Heart right ventricle (tissue), 16 donors: ENCODE measurements at regions not wholly inside any gene's neighbourhood (a gene's known extent, or its start where the extent isn't known, plus 50 kb on each side); places are given as distances from the start of the nearest gene placed in this dataset.

ENCODE experiments used
- ATAC-seq, 8 donors: fragments of 200-7000 bp; cut with Tn5 transposase; one replicate each; pipeline ENCODE4 v1.9.1; 2020; ENCODE audit warnings: mild to moderate bottlenecking in 8 of 8, moderate library complexity in 8 of 8, moderate number of reproducible peaks in 1 of 8
- DNase-seq, 2 donors: peaks; one replicate each; pipeline ENCODE4 v3.0.0-alpha.2; 2020
- H3K27ac ChIP-seq, 10 donors: fragments of 200-600 bp; sonication (generic) in 2 of 10; one replicate each; pipeline versions ENCODE4 v1.5.0 to v1.8.0; 2020 to 2022; ENCODE audit warnings: mild to moderate bottlenecking in 3 of 10
- H3K27me3 ChIP-seq, 7 donors: fragments of 200-600 bp; one replicate each; pipeline ENCODE4 v1.8.0; 2021 to 2022; ENCODE audit warnings: mild to moderate bottlenecking in 2 of 7
- H3K36me3 ChIP-seq, 9 donors: fragments of 200-600 bp; sonication (generic) in 1 of 9; one replicate each; pipeline versions ENCODE4 v1.5.0 to v1.8.0; 2020 to 2022; ENCODE audit warnings: mild to moderate bottlenecking in 2 of 9
- H3K4me1 ChIP-seq, 9 donors: fragments of 200-600 bp; sonication (generic) in 1 of 9; one replicate each; pipeline versions ENCODE4 v1.5.0 to v1.8.0; 2020 to 2022; ENCODE audit warnings: mild to moderate bottlenecking in 4 of 9
- H3K4me3 ChIP-seq, 10 donors: fragments of 200-600 bp; sonication (generic) in 2 of 10; one replicate each; pipeline versions ENCODE4 v1.5.0 to v1.8.0; 2020 to 2022; ENCODE audit warnings: mild to moderate bottlenecking in 7 of 10, moderate library complexity in 2 of 10
- H3K9me3 ChIP-seq, 11 donors: fragments of 200-600 bp in 10 of 11; sonication (generic) in 2 of 11; one replicate each; pipeline versions ENCODE4 v1.5.0 to v1.8.0; 2013 to 2022; ENCODE audit warnings: mild to moderate bottlenecking in 2 of 11, control low read depth in 1 of 11, moderate library complexity in 1 of 11
- WGBS, 2 donors: extraction: QIAGEN DNeasy Blood & Tissue Kit; methylation state at CpG; one replicate each; pipeline ENCODE4 v1.1.7; 2013; ENCODE audit warnings: inconsistent platforms in 1 of 2; 5-methylcytosine and 5-hydroxymethylcytosine counted together
- intact Hi-C, 10 donors: fragments of 100-400 bp; cut with DNase I; formaldehyde crosslinking; loops; one replicate each; pipeline versions ENCODE4 v1.11.1 to v1.14.2; 2022
- TF ChIP-seq, protein P1 (sequence below), 9 donors: fragments of 200-600 bp; sonication (generic) in 2 of 9; IDR thresholded peaks; one replicate each; pipeline versions ENCODE4 v1.5.0 to v1.8.0; 2021 to 2022; ENCODE audit warnings: antibody characterized with exemption in 9 of 9, mild to moderate bottlenecking in 5 of 9, moderate library complexity in 1 of 9
- donor health status: Arrhythmogenic right ventricular cardiomyopathy.
- donor health status: ischemic (EF 13 %, LVEDD 7.1; RV severe dilation, severe dysfunction).
- donor health status: healthy with polysubstance abuse.
- donor health status: DM: no; HTN: yes; CAD: no.
- donor health status: DM: no; HTN: no; CAD: no.
- donor health status: ischemic (EF 25% LVEDD 6.9; RV normal size, moderate dysfunction).
- donor health status: ischemic (EF 25% LVEDD 5.7; RV mildly dilated, moderate dysfunction).
- donor health status: healthy.
- donor health status: DM: yes; HTN: yes; CAD: no.
- donor health status: Ischemic cardiomyopathy.
- donor health status: ischemic (EF 35%, LVEDD 5.7; RV mildly dilated, moderate dysfunction).
- donor health status: nonischemic (EF 11% LVEDD 7.7; RV severe dilation, severe dysfunction).
- donor health status: DM: yes; HTN: yes; CAD: no.
- donor health status: PGD.
- donor health status: ischemic (EF 29% LVEDD 5.4; RV normal size, mild dysfunction).
- donor health status: nonischemic (EF 23%, LVEDD 6.1; RV moderate dilation, normal function).

DNA sequence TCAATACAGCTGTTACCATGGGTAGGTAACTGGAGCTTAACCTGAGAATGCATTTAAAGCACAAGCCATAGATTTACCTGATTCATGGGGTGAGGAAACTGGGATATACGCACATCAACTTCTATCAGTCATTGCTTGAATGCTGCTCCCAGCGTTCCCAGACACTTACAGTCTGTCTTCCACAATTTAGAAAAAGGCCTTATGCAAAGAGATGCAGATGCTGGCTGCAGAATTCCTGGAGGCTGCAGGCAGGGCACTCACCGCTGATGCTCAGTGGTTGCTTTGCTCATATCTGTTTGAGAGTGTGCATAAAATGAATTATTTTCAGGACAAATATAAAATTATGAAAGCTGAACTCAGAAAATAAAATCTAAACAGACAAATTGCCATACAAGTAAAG, 950.7 kb upstream of the PIK3C3 start:
- no peak overlapping the region for H3K27ac ChIP-seq
- H3K36me3 ChIP-seq, result no peaks in the 10 kb centered on the region
- DNase-seq (no peak), ATAC-seq (no peak)
- H3K27me3 ChIP-seq, result no peaks in the 10 kb centered on the region
- H3K9me3 ChIP-seq, result no peaks in the 10 kb centered on the region
- WGBS, 2 donors, result 67 to 70% methylated on average over 3 of the region's 3 CpGs
- no peak overlapping the region for H3K4me3 ChIP-seq
- no peaks in the 10 kb centered on the region for H3K4me1 ChIP-seq
- intact Hi-C loops, result no loop called here
- TF ChIP-seq, protein P1, sequence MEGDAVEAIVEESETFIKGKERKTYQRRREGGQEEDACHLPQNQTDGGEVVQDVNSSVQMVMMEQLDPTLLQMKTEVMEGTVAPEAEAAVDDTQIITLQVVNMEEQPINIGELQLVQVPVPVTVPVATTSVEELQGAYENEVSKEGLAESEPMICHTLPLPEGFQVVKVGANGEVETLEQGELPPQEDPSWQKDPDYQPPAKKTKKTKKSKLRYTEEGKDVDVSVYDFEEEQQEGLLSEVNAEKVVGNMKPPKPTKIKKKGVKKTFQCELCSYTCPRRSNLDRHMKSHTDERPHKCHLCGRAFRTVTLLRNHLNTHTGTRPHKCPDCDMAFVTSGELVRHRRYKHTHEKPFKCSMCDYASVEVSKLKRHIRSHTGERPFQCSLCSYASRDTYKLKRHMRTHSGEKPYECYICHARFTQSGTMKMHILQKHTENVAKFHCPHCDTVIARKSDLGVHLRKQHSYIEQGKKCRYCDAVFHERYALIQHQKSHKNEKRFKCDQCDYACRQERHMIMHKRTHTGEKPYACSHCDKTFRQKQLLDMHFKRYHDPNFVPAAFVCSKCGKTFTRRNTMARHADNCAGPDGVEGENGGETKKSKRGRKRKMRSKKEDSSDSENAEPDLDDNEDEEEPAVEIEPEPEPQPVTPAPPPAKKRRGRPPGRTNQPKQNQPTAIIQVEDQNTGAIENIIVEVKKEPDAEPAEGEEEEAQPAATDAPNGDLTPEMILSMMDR (IDR thresholded peaks at IDR 0.05), result no peak

DNA sequence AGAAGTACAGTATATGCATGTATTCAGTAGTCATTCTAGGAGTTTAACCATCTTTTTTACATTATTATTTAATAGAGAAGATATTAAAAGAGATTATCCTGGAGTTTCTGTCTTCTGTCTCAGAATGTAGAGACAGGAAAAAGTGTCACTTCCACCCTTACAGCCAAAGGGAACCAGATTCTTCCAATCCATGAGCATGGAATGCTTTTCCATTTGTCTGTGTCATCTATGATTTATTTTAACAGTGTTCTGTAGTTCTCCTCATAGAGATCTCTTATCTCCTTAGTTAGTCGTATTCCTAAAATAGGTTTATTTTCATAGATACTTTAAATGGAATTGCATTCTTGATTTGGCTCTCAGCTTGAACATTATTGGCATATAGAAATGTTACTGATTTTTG, 959.5 kb upstream of the PIK3C3 start:
- intact Hi-C loops, result no loop called here
- Histone ChIP-seq H3K27me3 (no peaks in the 10 kb centered on the region), H3K36me3 (no peaks in the 10 kb centered on the region), H3K27ac (no peak overlapping the region), H3K4me3 (no peak overlapping the region), H3K9me3 (peaks cover 0 to 15% (median 0%) of the 10 kb centered on the region in 11 donors), H3K4me1 (no peaks in the 10 kb centered on the region)
- TF ChIP-seq, protein P1 (IDR thresholded peaks at IDR 0.05), result no peak
- ATAC-seq (no peak), DNase-seq (no peak)
- whole genome bisulfite sequencing, 2 donors, result 58 to 80% methylated on average over 1 of the region's 1 CpG

DNA sequence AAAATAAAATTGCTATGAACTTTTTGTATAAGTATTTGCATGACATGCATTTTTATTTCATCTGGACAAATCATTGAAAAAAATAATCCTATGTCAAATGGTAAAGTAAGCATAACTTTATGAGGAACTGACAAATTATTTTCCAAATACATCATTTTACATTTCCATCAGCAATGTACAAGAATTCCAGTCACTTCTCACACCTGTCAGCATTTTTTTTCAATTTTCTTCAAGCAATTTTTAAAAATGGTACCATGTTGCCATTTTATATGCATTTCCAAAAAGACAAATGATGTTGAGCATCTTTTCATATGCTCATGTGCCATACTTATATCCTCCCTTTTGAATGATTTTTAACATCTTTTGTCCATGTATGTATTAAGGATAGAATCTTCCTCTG, 961.7 kb upstream of the PIK3C3 start:
- H3K4me3 ChIP-seq, result no peak overlapping the region
- TF ChIP-seq, protein P1 (IDR thresholded peaks at IDR 0.05), result no peak
- H3K9me3 ChIP-seq, result peaks cover 0 to 15% (median 0%) of the 10 kb centered on the region in 11 donors
- no peak overlapping the region for H3K27ac ChIP-seq
- ATAC-seq (no peak), DNase-seq (no peak)
- H3K4me1 ChIP-seq, result no peaks in the 10 kb centered on the region
- H3K27me3 ChIP-seq, result no peaks in the 10 kb centered on the region
- H3K36me3 ChIP-seq, result no peaks in the 10 kb centered on the region
- intact Hi-C loops, result no loop called here

DNA sequence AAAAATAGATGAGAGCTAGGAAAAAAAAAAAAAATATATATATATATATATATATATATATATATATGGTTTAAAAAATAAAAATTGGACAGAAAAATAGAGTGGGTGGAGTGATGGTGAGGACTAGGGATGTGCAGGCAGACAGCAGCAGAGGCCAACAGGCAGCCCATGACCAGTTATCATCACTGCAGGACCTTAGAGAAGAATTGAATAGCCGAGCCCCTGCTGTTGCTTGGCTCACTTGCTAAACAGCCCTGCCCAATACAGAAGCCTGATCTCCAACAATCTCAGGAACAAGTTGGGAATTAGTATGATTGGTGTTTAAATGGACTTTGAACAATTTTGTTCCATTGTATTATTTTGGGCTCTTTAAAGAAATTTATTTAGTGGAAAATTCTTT, 967.5 kb upstream of the PIK3C3 start:
- no peak for DNase-seq
- H3K4me1 ChIP-seq, result no peaks in the 10 kb centered on the region
- no peak overlapping the region for H3K27ac ChIP-seq
- ATAC-seq, result no peak
- no peak overlapping the region for H3K4me3 ChIP-seq
- 72 to 93% methylated on average over 1 of the region's 1 CpG for WGBS, 2 donors
- H3K27me3 ChIP-seq, result no peaks in the 10 kb centered on the region
- no peaks in the 10 kb centered on the region for H3K36me3 ChIP-seq
- intact Hi-C loops, result no loop called here
- TF ChIP-seq, protein P1 (IDR thresholded peaks at IDR 0.05), result no peak
- no peaks in the 10 kb centered on the region for H3K9me3 ChIP-seq

DNA sequence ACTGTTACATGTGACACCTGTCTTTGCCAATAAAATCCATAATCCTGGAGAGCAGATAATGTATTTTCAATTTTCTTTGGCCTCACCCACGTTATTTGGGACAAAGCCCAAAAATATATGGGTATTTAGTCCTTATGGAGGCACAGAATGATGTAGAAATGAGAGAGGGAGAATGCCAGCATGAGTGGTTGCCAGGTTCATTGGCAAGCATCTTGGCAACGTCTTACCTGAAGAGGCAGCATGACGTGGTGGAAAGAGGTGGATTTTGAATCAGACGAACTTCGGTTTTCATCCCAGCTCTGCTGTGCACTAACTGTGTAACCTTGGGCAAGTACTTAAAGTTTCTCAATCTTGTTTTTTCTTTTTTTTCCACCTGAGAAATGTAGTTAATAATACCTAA, 969.6 kb upstream of the PIK3C3 start:
- Histone ChIP-seq H3K36me3 (no peaks in the 10 kb centered on the region), H3K4me1 (no peaks in the 10 kb centered on the region), H3K27me3 (no peaks in the 10 kb centered on the region), H3K9me3 (no peaks in the 10 kb centered on the region), H3K27ac (no peak overlapping the region), H3K4me3 (no peak overlapping the region)
- DNase-seq (no peak), ATAC-seq (no peak)
- TF ChIP-seq, protein P1 (IDR thresholded peaks at IDR 0.05), result no peak
- 81 to 90% methylated on average over 5 of the region's 5 CpGs for WGBS, 2 donors
- intact Hi-C loops, result no loop called here
